GM18508 (cell line): ENCODE measurements at regions not wholly inside any gene's neighbourhood (a gene's known extent, or its start where the extent isn't known, plus 50 kb on each side); places are given as distances from the start of the nearest gene placed in this dataset.
A peak's percentile ranks its signal among the peaks of the same experiment; 100 is the strongest.

Experiments used
- ATAC-seq: cut with Tn5 transposase; IDR thresholded peaks from one replicate; pipeline ENCODE4 v1.9.1; 2021; ENCODE audit warnings: moderate number of reproducible peaks; ENCODE audit not compliant: insufficient read depth, unreplicated experiment

DNA sequence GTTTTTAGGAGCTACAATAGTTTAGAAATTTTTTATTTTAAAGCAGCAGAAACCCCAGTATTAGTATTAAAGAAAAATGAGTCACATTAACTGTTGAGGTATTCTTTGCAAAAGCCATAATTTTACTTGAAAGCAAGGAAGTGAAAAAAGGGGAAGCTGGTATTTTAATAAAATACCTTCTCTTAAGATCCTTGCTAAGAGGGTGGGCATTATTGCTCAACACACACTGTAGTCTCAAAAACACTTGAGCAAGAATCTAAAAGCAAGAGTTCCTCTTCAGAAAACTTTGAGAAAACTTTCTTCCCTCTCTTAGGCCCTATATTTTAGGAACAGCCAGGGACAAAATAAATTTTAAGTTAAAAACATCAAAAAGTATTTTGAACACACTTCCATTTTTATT lies 259.4 kb upstream of the DIAPH2 start:
- no peak for ATAC-seq

DNA sequence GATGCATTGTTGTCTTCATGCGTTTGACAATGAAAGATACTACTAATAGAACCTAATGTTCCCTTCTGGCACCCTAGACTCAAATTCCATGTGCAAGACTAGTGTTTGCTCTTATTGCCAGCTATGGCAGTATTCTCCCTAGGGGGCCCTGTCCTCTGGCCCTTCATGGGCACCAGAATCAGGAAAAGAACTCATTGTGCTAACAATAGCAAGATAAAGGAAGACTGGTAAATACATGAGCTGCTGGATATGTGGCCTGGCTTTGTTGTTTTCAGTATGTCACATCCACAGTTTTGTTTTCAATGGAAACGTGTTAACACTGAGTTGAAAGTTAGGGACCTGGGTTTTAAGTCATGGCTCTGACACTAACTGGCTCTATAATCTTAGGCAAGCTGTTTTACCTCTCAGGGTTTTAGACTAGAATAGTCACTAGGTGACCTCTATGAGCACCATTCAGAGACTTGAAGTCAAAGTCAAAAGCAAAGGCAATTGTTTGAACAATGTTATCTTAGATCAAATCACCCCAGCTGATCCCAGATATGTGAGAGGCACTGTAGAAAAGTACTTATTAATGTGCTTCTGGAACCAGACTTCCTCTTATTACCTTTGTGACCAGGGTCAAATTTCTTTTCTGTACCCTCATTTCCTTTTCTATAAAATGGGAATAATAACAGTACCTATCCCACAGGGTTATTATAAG lies 253.7 kb upstream of the DIAPH2 start:
- ATAC-seq: no peak

DNA sequence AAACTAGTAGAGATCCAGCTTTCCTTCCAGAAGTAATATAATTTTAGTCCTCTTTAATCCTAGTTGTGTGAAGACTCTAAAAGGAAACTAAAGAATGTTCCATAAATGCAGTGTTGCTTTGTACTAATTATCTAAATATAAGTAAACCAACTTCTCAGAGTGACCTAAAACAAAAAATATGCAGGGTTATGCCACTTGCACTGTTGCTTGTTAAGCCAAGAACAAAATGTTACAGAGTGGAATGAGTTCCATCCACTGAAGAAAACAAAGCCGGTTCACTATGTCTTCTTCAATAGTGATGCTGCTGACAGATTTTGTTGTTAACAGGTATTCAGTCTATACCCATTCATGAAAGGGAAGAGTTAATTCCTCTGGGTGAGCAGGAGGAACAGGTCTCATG lies 252.0 kb upstream of the DIAPH2 start:
- ATAC-seq: no peak

DNA sequence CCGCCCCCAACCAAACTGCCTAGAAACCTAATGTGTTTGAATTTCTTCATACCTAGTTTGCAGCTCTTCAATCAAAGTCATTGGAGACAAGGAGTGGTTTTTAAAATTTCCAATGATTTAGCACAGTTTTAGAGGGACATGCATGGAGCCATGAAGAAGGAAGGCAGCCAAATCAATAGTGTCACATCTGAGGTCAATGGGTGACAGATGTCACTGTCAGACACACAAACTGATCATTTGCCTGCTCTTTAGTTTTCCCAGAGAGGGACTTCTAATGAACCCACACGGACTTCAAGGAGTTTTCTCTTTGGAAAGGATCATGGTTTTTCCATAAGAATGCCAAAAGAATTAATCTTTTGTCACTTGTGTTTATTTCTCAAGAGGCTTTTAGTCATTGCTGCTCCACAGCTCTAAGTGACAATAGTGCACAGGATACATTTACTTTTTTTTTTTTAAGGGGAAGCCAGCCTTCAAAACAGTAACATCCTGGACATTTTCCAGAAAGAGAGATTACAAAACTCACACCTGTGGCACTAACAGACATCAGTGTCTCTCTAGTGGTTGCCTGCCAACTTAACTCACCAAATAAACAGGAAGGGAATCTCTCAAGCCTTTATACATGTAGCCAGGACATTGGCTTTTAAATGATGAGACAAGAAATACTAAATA lies 251.1 kb upstream of the DIAPH2 start:
- no peak for ATAC-seq

DNA sequence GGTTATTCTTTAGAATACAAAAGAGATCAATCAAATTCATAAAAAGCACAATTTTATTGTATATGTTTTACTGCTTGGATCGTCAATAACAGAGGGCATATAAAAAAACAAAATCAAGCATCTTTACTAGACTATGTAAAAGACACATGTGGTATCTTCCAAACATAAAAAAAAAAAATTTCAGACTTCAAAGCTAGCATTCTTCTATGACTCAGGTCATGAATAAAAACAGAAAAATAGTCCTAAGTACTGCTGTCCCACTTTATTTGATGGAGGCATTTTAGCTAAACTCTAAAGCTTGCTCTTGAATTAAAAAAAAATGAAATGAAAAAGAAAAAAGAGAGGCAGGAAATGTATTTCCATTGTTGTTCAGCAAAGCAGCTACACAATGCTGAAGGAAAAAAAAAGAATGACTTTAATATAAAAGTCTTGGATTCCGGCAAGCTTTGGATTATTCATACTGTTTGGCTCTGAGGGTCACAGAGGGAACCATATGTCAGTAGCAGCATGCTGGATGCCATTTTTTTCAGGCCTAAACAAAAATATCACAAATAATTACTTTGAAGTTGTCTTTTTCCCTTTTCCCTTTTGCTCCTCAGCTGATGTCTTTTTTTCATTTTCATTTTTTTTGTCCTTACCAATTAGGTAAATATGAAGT lies 249.1 kb upstream of the DIAPH2 start:
- no peak for ATAC-seq

DNA sequence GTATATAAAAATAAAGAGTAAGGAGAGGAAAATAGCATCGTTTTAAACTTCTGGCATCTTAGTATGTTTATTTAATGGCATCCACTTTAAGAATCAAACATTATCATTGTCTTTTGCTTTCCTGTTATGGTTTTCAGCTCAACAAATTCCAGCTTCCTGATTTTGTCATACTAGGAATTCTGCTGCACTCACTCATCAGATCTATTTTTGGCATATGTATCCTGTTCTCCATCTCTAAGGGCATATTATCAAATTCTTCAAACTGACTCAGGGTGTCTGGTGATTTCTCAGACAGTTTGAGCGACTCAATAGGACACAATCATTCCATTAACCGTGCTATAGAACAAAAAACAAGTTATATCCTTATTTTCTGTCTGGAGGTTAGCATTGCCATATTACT lies 248.5 kb upstream of the DIAPH2 start:
- ATAC-seq: no peak

DNA sequence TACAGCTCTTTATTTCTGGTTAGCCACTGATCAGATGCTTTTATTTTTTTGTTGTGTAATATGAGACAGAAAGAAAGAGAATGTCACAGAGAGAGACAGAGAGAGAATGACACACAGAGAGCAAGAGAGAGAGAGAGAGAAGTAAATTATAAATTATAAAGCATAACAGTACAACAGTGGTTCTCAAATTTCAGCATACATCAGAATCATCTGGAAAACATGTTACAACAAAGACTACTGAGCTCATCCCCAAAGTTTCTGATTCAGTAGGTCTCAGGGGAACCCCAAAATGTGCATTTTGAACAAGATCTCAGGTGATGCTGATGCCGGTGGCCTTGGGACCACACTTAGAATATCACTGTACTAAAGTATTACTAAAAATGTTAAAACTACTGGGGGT lies 245.8 kb upstream of the DIAPH2 start:
- ATAC-seq: no peak

DNA sequence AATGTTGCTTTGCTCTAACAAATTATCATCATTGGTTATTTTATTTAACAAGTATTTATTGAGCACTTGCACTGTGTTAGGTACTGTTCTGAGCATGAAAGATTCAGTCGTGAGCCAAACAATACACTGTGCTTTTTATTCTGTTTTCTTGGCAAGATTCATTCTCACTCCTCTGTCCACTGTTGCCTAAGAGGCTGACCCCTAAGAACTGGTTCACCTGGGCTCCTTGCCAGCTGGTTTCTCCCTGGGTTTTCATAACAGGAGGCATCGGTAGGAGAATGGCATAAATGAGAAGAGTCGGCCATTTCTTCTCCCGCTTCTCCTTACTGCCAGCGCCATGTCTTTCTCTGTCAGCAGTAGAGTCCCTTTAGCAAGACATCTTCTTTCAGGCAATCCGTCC lies 243.7 kb upstream of the DIAPH2 start:
- ATAC-seq: no peak

DNA sequence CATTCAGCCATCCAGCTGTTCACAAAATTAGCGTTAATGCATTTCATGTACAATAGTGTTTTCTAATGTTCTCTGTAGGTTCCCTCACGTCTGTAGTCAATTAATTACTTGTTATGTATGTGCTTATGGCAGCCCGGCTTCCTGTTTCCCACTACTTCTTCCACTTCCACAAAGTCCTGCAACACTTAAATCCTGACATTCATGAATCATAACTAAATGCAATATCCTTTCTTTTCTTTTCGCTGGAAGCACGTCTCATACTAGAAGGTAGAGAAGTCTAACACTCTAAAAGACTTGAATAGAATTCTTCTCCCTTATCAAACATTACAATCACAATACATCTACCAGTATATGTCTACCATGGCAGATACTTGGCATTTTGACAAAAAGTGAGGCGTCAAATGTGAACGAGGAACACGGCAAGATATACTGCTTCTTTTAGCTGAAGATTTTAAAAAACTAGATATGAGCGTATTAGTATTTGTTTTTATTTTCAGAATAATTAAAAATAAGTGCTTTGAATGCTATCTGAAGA lies 239.0 kb upstream of the DIAPH2 start:
- no peak for ATAC-seq

DNA sequence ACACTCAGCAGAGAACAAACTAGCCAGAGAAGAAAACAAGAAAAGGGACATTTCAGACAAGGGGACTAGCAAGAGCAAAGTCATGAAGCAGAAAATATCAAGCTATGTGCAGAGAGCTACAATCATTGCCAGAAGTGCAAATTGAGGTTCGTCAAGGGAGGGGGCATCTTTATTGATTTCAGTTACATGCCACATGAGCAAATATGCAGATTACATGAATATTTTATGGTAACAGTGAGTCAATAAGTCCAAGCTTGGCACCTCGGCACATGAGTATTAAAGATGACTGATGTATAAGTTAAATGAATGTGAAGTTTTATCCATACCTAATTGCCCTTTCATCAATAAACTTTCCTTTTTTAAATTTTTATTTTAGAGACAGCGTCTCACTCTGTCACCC lies 238.1 kb upstream of the DIAPH2 start:
- ATAC-seq: no peak

DNA sequence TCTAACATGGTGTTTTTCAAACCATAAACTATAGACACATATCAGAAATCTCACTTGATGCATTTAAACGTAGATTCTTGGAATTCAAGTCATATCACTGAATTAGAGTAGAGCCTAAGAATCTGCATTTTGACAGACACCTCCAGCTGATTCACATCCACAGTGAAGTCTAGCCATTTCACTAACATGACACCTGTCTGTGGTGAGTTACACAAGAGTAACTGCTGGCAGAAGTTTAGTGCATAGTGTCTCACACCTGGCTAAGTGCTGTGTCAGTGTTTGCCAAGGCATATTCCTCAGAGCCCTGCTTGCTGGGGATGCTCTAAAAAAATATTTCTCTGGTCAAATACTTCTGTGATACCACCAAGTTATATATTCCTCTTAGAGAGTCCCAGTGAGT lies 237.5 kb upstream of the DIAPH2 start:
- ATAC-seq: no peak

DNA sequence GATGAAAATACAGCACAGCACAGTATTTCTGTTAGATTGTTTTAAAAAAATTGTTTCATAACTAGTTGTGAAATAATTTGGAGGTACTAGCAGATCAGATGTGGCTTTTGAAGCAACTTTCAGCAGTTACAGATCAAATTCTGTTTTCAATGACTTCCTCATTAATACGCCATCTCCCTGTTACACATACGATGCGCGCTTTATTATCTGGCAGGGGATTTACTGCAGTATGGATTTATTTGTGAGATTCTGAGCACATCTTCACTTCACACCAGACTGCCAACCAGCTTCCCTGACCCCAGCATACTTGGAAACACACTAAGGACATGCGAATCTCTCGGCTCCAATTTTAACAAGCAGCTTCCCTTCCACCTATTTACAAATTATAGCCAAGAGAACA lies 235.5 kb upstream of the DIAPH2 start:
- no peak for ATAC-seq

DNA sequence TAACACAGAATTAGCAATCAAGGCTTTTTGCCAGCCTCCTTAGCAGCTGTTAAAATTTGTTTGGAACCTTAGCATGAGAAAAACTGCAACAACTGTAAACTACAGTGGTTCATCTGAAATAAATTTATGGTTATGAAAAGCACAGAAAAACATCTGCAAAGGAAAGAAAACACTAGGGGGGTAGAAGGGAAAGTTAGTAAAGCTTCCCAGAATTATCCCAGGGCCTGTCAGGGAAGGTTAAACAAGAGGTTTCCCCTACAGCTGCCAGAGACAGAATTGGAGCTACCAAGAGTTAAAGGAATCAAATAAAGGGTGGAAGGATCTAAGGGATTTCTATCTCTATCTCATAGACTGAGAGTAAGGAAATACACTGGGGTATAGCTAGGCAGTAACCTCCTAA lies 234.7 kb upstream of the DIAPH2 start:
- ATAC-seq: no peak

DNA sequence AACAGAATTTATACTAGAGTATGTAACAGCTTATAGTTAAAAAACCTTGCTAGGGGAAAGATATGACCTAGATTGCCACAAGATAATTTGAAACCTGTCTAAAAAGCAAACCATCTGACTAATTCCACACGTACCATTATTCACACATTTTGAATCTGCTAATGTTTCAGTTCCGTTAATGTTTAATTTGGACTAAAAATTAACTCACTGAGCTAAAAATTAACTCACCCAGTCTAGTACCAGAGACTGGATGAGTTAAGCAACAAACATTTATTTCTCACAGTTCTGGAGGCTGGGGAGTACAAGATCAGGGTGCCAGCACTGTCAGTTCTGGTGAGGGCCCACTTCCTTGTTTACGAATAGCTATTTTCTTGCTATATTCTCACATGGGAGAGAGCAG lies 231.5 kb upstream of the DIAPH2 start:
- peak; percentile 89 for ATAC-seq

DNA sequence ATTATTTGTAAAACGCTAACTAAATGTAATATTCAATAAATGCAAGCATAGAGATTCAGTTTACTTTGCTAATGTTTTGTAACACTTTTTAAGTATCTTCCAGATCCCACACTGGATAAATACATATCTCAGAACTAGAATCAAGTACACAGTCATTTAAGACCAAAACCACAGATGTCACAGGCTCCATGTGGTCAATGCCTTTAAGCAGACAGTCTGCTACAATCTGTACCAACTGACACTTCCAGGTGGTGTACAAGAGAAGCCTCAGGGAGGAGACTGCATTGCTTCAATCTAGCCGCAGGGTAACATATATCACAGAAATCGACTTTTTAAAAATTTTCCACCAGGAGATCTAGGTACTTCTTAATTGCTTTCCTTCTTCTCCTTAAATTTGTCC lies 229.6 kb upstream of the DIAPH2 start:
- ATAC-seq: no peak

DNA sequence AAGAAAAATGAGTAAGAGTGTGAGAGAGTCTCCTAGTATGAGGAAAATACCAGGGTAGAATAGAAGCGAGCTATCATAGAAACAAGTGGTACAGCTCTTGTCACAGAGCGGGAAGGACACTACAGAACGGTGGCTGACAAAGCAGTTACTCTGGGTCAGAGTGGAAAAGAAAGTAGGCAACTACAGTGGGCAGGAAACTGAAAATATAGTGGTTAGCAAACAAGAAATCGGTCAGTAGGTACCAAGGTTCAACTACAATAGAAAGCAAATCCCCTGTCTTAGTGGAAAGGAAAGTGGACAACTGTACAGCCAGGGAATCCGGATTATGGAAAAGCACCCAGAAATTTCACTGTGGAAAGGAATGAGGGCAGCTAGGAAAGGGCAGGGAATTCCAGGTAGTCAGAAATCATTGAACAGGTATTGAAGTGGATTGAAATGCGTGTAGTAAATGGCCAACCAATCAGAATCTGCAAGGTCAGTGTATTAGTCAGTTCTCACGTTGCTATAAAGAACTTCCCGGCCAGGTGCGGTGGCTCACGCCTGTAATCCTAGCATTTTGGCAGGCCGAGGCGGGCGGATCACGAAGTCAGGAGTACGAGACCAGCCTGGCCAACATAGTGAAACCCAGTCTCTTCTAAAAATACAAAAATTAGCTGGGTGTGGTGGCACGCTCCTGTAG lies 219.6 kb upstream of the DIAPH2 start:
- ATAC-seq: no peak

DNA sequence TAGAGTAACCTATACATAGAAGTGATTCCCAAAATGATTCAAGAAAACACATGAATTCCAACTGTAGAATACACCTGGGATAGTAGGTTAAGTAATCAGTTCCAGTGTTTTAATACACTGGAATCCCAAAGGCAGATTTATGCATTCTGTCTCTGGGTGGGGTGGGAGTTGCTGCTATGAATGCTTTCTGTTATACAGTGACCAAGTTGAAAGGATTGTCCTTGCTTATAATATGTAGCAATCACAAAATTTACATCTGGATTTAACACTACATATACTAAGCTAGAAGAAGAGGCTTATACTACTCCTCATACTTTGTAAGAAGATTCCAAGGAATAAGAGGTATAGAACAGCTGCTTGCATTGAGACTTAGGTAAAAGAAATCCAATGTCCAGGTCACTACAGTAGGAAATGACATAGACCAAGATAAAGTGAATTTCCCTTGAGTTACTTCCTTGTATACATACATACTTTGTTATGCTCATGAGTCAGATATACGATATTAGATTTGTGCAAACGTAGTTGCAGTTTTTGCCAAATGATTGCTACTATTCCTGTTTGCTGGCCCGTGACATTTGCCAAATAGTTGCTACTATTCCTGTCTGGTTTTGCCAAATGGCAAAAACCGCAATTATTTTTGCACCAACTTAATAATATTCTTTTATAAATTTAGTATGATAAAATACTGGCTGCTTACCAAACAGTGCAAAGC lies 210.5 kb upstream of the DIAPH2 start:
- ATAC-seq: no peak

DNA sequence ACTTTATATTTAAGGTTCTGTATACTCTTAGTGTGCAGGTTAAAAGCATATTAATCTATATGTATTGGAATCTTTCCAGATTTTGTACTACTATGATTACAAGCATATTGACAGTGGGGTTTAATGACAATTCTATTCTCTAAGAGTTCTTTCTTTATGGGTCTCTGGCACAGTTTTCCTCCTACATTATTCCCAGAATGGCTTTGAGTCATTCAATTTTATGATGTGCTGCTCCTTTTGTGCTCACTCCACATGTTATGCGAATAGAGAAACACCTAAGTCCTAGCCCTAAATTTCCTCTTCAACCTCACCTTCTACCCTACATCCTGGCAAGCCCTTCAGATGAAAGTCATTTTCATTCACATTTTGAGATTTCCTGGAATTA lies 209.9 kb upstream of the DIAPH2 start:
- ATAC-seq: no peak

DNA sequence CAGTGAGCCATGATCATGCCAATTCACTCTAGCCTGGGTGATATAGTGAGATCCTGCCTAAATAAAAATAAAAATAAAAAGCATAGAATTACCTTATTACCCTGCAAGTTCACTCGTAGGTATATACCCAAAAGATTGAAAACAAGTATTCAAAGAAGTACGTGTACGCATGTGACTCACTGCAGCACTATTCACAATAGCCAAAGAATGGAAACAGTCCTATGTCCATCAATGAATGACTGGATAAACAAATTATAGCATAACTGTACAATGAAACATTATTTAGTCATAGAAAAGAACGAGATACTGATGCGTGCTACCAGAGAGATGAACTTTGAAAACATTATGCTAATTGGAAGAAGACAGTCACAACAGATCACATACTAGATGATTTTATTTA lies 204.6 kb upstream of the DIAPH2 start:
- ATAC-seq: no peak

DNA sequence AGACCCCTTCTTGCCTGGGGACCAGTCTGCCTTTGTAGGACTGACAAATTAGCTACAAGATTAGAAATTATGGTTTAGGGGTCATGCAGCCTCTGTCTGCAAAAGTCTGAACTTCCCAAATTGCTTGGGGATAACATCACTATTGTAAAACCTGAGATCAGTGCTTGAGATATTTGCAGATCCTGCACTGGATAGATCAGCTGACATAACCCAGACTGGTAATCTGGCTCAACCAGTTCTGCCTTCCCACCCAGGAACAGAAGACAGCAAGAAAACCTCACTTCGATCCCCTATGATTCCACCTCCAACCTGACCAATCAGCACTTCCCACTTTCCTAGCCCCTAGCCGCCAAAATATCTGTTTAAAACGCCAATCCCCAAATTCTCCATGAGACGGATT lies 202.8 kb upstream of the DIAPH2 start:
- no peak for ATAC-seq
